K562 (cell line): ENCODE measurements at regions not wholly inside any gene's neighbourhood (a gene's known extent, or its start where the extent isn't known, plus 50 kb on each side); places are given as distances from the start of the nearest gene placed in this dataset.
"Not testable (repeated sequence)": the region's sequence is repeated elsewhere in the genome, so short reads cannot be mapped to it uniquely, and the experiment has no call there.

Experiments used
- ATAC-seq: fragments of 200-7000 bp; cut with Tn5 transposase; 3 replicates; pipeline ENCODE4 v1.9.1; 2020; ENCODE audit warnings: moderate library complexity
- BruUV-seq: library from RNA; stranded (reverse); fragments of 400-500 nt; replicated peaks from 2 replicates; lab custom pipeline; 2021; lab: Mats Ljungman, UMichigan
- CTCF ChIA-PET: fragments of 300-600 bp; formaldehyde crosslinking; extraction: SDS; loops from one replicate; lab custom pipeline; 2021; ENCODE audit warnings: low intra/inter-chr PET ratio; lab: Yijun Ruan, JAX
- POLR2A ChIA-PET: fragments of 300-600, 350-650 bp; sonication (Branson Sonifier 250); formaldehyde crosslinking; extraction: SDS; loops from one replicate; lab custom pipeline; 2021; ENCODE audit warnings: antibody characterized with exemption, inconsistent platforms; lab: Yijun Ruan, JAX
- DNase-seq, 4 experiments: peaks; one replicate each; pipeline versions ENCODE4 v3.0.0 to v3.0.0-alpha.2; 2011 to 2018; ENCODE audit warnings: low spot score in 3 of 4, mixed read lengths in 3 of 4; ENCODE audit errors: extremely low read depth in 1 of 4
- FAIRE-seq: peaks from 2 replicates; lab custom pipeline; 2011; peaks lifted over from hg19 to GRCh38; lab: Jason Lieb, UNC
- H2AFZ ChIP-seq: 2 replicates; pipeline ENCODE4 v1.6.0; 2011; ENCODE audit warnings: low read depth, low read length, control low read depth, inconsistent platforms
- H3K27ac ChIP-seq: fragments of 200-600 bp; 3 replicates; pipeline ENCODE4 v1.8.0; 2011; ENCODE audit warnings: low read depth, mild to moderate bottlenecking, control low read depth, inconsistent platforms, low read length, moderate library complexity, mixed read lengths; ENCODE audit errors: extremely low read depth
- H3K27me3 ChIP-seq, 2 experiments: fragments of 300-600 bp in 1 of 2; 2 replicates in 1 of 2; 3 replicates in 1 of 2; pipeline versions ENCODE4 v1.6.0 to v1.8.0; 2011; ENCODE audit warnings: inconsistent platforms in 2 of 2, low read length in 2 of 2, mild to moderate bottlenecking in 1 of 2, mixed read lengths in 1 of 2, moderate library complexity in 1 of 2; ENCODE audit not compliant: control insufficient read depth in 2 of 2, insufficient read depth in 2 of 2
- H3K36me3 ChIP-seq: fragments of 300-600 bp; 3 replicates; pipeline ENCODE4 v1.8.0; 2011; ENCODE audit warnings: mild to moderate bottlenecking, low read length, inconsistent platforms; ENCODE audit not compliant: control insufficient read depth, insufficient read depth
- H3K4me1 ChIP-seq, 2 experiments: fragments of 200-600 bp in 1 of 2; replicated peaks in 1 of 2; 2 replicates in 1 of 2; 3 replicates in 1 of 2; pipeline versions ENCODE4 v1.5.1 to v1.8.0; 2011; ENCODE audit warnings: inconsistent platforms in 2 of 2, low read length in 2 of 2, mild to moderate bottlenecking in 1 of 2, mixed read lengths in 1 of 2, moderate library complexity in 1 of 2; ENCODE audit not compliant: control insufficient read depth in 2 of 2, insufficient read depth in 2 of 2
- H3K4me2 ChIP-seq: 2 replicates; pipeline ENCODE4 v1.6.1; 2011; ENCODE audit warnings: low read length, control low read depth, inconsistent platforms, mixed read lengths; ENCODE audit not compliant: insufficient read depth
- H3K4me3 ChIP-seq: fragments of 200-600 bp; sonication (generic), shearing (Covaris generic); 2 replicates; pipeline ENCODE4 v1.5.1; 2016; ENCODE audit warnings: control low read depth, inconsistent platforms
- H3K79me2 ChIP-seq: fragments of 200-600 bp; 3 replicates; pipeline ENCODE4 v1.8.0; 2011; ENCODE audit warnings: low read length, inconsistent platforms; ENCODE audit not compliant: control insufficient read depth, insufficient read depth
- H3K9ac ChIP-seq, 2 experiments: 2 replicates each; pipeline versions ENCODE4 v1.6.0 to v1.6.1; 2011; ENCODE audit warnings: low read depth in 2 of 2, low read length in 2 of 2, control low read depth in 1 of 2, inconsistent platforms in 1 of 2, mild to moderate bottlenecking in 1 of 2, mixed read lengths in 1 of 2; ENCODE audit not compliant: insufficient read depth in 1 of 2
- H3K9me1 ChIP-seq: one replicate; pipeline ENCODE4 v1.6.0; 2011; ENCODE audit warnings: inconsistent platforms, mild to moderate bottlenecking, low read length, moderate library complexity; ENCODE audit not compliant: control insufficient read depth, insufficient read depth
- H3K9me3 ChIP-seq: replicated peaks from 2 replicates; pipeline ENCODE4 v1.5.1; 2011; ENCODE audit warnings: low read depth, low read length, inconsistent platforms; ENCODE audit not compliant: control insufficient read depth, insufficient read depth
- H4K20me1 ChIP-seq: replicated peaks from 2 replicates; pipeline ENCODE4 v1.6.1; 2011; ENCODE audit warnings: low read length, inconsistent platforms, mixed read lengths; ENCODE audit not compliant: control insufficient read depth, insufficient read depth
- ZBTB8A ChIP-seq: fragments of 450-650 bp; IDR thresholded peaks from 2 replicates; pipeline ENCODE4 v1.6.1; 2018; ENCODE audit warnings: mild to moderate bottlenecking, moderate library complexity; ENCODE audit not compliant: partially characterized antibody
- ZNF134 ChIP-seq: fragments of 250-450 bp; sonication (Bioruptor Pico); conservative IDR thresholded peaks from 2 replicates; pipeline ENCODE4 v1.4.0; 2020
- ZNF431 ChIP-seq: sonication (generic); formaldehyde crosslinking; IDR thresholded peaks from 2 replicates; pipeline ENCODE4 v1.8.0; 2022; ENCODE audit warnings: mild to moderate bottlenecking, missing genetic modification reagents
- ZNF445 ChIP-seq: fragments of 250-450 bp; sonication (Bioruptor Pico); IDR thresholded peaks from 2 replicates; pipeline ENCODE4 v1.4.0; 2020; ENCODE audit warnings: low read depth, mild to moderate bottlenecking, moderate library complexity
- ZNF717 ChIP-seq: fragments of 250-450 bp; sonication (Bioruptor Pico); IDR thresholded peaks from 2 replicates; pipeline ENCODE4 v1.5.0; 2021
- WGBS: fragments of 100-300 bp; shearing (Covaris generic); methylation state at CpG from one replicate; pipeline ENCODE4 v1.1.6; 2016; ENCODE audit warnings: low coverage, mixed read lengths; ENCODE audit not compliant: insufficient coverage; ENCODE audit errors: missing lambda C conversion rate; 5-methylcytosine and 5-hydroxymethylcytosine counted together
- in situ Hi-C: fragments of 300-500 bp; cut with MboI; formaldehyde crosslinking; loops from 4 replicates; pipeline ENCODE4 v1.15.0; 2018; ENCODE audit warnings: inconsistent platforms, mixed read lengths
- intact Hi-C: fragments of 100-400 bp; cut with micrococcal nuclease; formaldehyde crosslinking; loops from 2 replicates; pipeline ENCODE4 v1.14.2; 2022
- TF ChIP-seq, protein P1 (sequence below): fragments of 450-650 bp; IDR thresholded peaks from one replicate; pipeline ENCODE4 v1.6.1; 2018; ENCODE audit warnings: mild to moderate bottlenecking, moderate library complexity; ENCODE audit not compliant: partially characterized antibody

GRCh38 chr15:95153201-95153600, 921.8 kb downstream of the MCTP2 start:
- H2AFZ ChIP-seq, CTCF ChIA-PET, H3K9me3 ChIP-seq, POLR2A ChIA-PET, FAIRE-seq, H4K20me1 ChIP-seq, BruUV-seq, H3K4me2 ChIP-seq, DNase-seq, in situ Hi-C loops, H3K36me3 ChIP-seq, ATAC-seq, intact Hi-C loops, H3K9me1 ChIP-seq, H3K4me3 ChIP-seq, H3K27me3 ChIP-seq, H3K79me2 ChIP-seq, H3K4me1 ChIP-seq, H3K27ac ChIP-seq, H3K9ac ChIP-seq: not testable (repeated sequence)
- peak; percentile 95 for TF ChIP-seq ZNF431
- WGBS: 8% methylated on average over 2 of the region's 2 CpGs

DNA sequence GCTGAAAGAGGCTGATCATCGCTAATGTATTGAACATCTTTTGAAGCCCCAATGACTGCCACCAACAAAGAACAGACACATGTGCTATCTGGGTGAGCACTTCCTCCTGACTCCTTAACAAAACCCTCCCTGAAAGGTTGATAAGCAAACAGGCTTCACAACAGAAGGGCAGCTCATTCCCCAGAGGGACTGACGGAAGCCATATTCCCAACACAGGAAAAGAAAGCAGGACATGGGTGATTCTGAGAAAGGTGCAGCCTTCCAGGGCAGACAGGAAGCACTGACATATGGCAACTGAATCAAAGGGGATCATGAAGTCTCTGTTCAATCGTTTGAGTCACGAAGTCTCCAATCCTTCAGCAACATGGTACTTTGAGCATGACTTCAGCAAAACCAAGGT, 929.0 kb downstream of the MCTP2 start:
- no peaks in the 10 kb centered on the region; a peak in 1 of 5 replicates for H3K4me1 ChIP-seq
- intact Hi-C loops: no loop called here
- ATAC-seq (no peak), DNase-seq (no peak), FAIRE-seq (no peak)
- H3K36me3 ChIP-seq: peaks cover 10% of the 10 kb centered on the region; the same call in 2 of the 3 replicates
- POLR2A ChIA-PET: no interaction called here
- H3K4me2 ChIP-seq: no peak overlapping the region
- no TSS peak for BruUV-seq
- H3K27ac ChIP-seq: no peak overlapping the region
- H3K9ac ChIP-seq: no peak overlapping the region
- H3K9me1 ChIP-seq: no peaks in the 10 kb centered on the region
- H2AFZ ChIP-seq: no peak overlapping the region
- CTCF ChIA-PET: no interaction called here
- no peaks in the 10 kb centered on the region for H3K9me3 ChIP-seq
- in situ Hi-C loops: no loop called here
- 66% methylated on average over 4 of the region's 4 CpGs for WGBS
- no peak overlapping the region for H3K4me3 ChIP-seq
- no peaks in the 10 kb centered on the region for H3K27me3 ChIP-seq
- H3K79me2 ChIP-seq: no peaks in the 10 kb centered on the region
- no peaks in the 10 kb centered on the region for H4K20me1 ChIP-seq
- TF ChIP-seq ZNF445: no peak
- no peak for TF ChIP-seq ZBTB8A
- no peak for TF ChIP-seq ZNF717 (CRISPR knock-in tag)
- TF ChIP-seq ZNF134 (CRISPR knock-in tag): no peak
- TF ChIP-seq, protein P1, sequence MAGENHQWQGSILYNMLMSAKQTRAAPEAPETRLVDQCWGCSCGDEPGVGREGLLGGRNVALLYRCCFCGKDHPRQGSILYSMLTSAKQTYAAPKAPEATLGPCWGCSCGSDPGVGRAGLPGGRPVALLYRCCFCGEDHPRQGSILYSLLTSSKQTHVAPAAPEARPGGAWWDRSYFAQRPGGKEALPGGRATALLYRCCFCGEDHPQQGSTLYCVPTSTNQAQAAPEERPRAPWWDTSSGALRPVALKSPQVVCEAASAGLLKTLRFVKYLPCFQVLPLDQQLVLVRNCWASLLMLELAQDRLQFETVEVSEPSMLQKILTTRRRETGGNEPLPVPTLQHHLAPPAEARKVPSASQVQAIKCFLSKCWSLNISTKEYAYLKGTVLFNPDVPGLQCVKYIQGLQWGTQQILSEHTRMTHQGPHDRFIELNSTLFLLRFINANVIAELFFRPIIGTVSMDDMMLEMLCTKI: no peak
